GM18858 (cell line): ENCODE measurements at regions not wholly inside any gene's neighbourhood (a gene's known extent, or its start where the extent isn't known, plus 50 kb on each side); places are given as distances from the start of the nearest gene placed in this dataset.

Experiments used
- ATAC-seq: cut with Tn5 transposase; IDR thresholded peaks from one replicate; pipeline ENCODE4 v1.9.1; 2021; ENCODE audit not compliant: unreplicated experiment

DNA sequence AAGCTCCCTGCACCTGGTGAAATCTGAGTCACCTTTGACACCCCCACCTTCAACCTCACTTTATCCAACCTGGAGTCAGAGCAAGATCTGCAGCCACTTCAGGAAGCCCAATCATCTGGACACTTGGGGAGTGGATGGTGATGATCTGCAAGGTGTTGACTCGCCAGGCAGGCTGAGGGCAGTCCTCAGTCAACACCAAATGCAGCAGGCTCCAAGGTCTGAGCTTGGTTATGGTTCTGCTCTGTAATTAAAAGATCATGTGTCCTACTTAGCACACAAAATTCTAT, 446.9 kb downstream of the BRD1 start:
- ATAC-seq = no peak

- no peak for ATAC-seq
Observed at GRCh38 chr22:49380095-49380827, 447.4 kb downstream of the BRD1 start.

DNA sequence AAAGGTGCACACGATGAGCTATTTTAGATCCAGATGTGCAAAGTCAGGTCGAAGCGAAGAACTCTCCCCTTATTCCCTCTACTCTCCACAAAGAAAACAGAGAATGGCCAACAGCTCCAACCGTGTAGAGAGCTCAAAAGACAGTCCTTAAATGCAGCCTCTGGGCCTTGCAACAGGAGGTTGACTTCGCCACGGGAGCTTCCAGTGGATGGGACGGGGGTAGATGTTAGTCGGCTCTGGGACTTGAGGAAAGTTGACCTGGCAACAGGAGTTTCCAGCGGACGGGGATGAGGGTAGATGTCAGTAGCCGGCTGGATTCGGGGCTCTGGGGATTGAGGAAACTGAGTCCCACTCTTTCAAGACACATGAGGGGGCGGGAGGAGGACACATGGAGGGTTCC, 450.4 kb downstream of the BRD1 start:
- no peak for ATAC-seq

DNA sequence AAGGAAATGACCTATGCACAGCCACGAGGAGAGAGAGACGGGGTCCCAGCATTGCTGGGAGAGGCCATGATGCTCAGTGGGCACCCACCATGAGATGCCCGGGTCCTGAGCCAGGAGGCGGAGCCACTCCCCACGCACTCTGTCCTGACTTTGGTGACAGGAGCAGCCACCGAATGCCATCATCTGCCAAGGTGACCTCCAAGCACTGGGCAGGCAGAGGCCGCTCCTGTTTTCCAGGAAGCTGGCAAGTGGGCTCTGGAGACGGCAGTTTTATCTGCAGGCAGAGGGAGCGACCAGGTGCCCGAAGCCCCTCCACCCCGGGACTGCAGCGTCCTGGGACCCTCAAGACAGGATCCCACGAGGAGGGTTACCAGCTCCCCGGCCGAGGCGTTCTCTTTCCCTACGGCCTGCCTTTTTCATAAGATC, 453.9 kb downstream of the BRD1 start:
- no peak for ATAC-seq

GRCh38 chr22:49373289-49373666, 454.4 kb downstream of the BRD1 start:
- ATAC-seq = no peak

DNA sequence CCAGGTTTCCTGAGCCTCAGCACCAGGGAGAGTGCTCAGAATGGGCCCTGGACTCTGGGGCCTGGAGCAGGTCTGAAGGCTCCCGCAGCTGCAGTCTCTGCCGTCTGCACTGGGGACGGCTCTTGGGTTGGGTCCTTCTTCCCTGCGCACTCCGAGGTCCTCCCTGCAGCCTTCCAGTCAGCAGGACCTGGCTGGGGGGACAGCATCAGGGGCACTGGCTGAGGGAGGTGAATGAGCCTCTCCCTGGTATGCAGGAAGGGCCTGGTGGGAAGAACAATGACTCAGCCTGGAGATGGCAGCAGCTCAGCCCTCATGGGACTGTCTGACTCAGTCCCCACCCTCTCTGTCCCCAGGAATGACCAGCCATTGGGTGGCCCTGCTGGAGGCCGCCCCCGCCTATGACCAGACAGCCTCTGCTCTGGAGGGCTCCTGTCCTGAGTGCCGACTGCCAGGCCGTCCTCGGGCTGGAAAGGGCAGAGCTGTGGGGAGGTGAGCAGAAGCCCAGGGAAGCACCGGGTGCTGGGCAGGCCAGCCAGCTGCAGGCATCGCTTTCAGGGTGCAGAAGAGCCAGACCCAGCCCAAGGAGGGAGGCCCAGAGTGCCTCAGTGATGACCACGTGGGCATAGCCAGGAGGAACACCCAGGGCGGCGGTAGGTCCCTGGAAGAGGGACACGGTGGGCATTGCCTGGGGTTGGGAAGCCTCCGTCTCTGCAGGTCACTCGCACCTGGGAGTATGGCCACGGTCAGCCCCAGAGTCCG, 455.0 kb downstream of the BRD1 start:
- no peak for ATAC-seq

DNA sequence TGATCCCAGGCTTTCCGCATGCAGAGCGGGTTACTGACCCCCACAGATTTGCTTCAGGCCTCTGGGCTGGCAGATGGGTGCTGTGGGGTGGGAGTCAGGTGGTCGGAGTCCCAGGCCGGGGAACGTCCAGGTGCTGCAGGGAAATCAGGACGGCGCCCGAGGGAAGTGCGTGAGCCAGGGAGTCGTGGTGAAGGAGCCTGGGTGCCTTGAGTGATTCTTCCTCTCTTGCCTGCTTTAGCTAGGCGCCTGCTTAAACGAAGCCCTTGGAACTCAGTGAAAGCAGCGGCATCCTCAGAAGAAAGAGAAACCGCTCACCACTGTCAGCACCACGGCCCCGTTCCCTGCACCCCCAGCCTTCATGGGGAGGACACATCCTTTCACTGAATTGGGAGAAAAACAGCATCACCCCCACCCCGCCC, 455.6 kb downstream of the BRD1 start:
- ATAC-seq = no peak

- no peak for ATAC-seq
Observed at GRCh38 chr22:49371325-49372110, 456.2 kb downstream of the BRD1 start.

- no peak for ATAC-seq
Observed at GRCh38 chr22:49370627-49371301, 456.9 kb downstream of the BRD1 start.

DNA sequence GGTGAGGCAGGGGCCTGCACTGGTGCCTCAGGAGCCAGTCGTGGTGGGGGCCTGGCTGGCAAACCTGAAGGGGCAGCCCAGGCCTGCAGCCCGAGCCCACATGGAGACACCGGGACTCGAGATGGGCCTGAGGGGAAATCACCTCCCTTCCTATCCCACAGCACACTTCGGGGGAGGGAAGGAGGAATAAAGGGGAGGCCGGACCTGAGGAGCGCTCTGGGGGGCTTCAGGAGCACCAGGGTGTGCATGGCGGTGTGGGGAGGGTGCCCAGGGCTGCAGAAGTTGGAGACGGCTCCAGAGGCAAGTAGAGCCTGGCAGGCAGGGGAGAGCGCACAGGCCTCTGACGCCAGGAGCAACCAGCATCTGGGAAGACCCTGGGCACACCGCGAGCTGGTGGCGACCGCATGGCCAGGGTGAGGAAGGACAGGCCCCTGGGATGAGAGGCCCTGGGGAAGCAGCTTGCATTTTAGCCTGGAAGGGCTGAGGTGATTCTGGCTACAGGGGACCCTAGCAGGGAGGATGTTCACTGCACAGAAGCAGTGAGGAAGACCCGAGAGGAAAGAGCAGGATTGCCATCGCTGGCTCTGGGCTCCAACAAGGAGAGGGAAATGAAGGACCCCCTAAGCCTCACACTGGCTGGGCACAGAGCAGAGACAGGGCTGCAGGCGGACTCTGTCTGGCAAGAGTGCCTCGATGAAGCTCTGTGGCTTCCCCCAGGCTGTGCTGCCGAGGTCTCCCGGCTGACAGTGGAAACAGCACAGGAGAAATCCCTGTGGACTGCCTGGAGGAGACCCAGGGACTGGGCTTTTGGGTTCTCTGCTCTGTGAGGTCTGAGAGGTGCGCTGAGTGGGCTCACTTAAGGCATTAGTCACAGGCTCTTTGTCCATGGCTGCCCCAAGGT, 457.7 kb downstream of the BRD1 start:
- ATAC-seq = no peak

DNA sequence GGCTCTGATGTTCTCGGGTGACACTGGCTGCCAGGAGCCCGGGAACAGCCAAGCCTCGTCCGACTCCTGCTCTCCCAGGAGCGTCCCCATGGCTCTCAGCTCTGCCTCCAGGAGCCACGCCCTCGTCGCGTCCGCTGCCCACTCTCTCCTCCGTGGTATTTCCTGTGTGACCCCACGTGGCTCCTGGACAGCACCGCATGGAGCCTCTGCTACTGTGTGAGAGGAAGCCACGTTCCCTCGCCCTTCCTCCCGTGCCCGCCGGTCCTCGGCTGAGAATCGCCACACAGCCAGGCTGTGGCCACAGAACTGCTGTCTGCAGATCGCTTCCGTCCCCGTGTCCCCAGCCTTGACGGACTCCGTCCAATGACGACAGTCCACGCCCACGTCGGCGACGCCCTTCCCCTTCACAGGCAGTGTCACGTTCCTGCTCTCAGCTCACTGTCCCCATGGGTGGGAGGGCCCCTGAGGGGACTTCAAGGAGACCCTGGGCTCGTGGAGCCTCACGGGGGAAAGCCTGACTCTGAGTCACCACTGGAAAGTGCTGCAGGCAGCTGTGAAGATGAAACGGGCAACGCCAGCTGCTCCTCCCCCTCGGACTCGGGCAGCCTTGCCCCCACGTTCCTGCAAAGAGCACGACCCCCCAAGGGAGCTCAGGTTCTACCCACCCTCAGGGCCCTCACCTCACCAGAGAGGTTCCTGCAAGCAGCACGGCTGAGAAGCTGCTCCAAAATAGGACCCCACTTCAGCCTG, 458.5 kb downstream of the BRD1 start:
- no peak for ATAC-seq

DNA sequence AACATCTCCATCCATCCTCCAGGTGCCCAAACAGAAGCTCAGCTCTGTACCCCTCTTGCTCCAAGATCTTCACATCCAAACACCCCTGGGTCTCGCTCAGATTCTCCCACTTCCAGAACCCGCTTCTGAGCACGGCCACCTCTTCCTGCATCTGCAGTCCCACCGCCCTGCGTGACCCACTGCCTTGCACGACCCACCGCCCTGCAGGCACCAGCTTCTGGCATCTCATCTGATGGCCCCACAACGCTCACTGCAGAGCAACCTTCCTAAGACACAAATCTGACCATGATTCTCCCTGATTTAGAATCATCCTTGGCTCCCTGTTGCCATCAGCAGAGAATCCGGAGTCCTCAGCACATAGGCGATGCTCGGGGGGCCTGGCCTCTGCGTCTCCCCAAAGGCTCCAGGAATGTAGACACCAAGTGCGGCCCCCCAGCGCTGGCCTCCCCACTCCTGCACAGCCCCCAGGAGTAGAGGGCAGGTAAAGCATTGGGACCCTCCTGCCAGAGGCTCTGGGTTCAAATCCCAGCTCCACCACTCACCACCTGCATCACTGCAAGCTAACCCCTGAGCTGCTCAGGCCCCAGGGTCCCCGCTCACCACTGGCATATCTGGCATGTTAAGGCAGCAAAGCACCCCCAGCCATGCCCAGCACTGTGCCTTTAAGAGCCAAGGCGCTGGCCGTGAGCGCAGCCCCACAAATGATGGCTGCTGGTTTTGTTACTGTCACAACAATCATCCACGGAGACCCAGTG, 459.3 kb downstream of the BRD1 start:
- no peak for ATAC-seq

DNA sequence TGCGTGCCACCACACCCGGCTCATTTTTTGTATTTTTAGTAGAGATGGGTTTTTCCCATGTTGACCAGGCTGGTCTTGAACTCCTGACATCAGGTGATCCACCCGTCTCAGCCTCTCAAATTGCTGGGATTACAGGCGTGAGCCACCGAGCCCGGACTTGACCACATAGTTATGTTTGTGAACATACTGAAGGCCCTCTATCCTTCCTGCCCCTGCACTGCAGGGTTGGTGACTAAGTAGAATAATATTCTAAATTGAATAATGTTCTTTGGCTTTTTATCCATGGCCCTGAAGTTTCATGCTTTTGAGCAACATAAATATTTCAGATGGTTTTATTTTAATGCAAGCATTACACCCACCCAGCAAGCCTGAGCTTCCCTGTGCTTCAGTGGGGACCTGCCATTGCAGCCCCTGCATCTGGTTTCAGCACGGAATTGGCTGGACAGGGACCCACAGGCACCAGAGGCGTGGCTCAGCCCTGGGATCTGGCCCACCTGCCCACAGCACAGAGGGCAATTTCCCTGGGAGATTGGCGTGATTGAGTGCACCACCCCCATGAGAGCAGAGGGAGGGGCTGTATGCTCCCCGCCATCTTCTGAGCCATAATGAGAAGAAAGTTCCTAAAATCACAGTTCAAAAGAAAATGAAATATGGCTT, 460.5 kb downstream of the BRD1 start:
- no peak for ATAC-seq

DNA sequence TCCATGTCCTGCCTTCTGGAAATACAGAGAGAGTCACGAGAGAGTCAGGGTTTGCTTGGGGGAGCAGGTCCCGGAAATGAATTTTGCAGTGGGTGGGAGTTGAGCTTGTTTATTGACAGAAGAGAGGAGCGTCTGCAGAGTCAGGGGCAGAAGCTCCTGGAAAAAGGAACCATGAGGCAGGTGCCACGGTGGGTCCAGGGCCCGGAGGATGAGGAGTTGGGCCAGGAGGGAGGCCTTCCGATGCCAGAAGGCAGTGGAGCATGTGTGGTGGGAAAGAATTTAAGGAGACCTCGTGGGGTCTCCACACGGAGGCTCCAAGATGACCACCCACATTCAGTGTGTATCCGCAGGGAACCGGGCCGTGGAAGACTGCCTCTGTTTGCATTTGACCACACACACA, 461.2 kb downstream of the BRD1 start:
- no peak for ATAC-seq

DNA sequence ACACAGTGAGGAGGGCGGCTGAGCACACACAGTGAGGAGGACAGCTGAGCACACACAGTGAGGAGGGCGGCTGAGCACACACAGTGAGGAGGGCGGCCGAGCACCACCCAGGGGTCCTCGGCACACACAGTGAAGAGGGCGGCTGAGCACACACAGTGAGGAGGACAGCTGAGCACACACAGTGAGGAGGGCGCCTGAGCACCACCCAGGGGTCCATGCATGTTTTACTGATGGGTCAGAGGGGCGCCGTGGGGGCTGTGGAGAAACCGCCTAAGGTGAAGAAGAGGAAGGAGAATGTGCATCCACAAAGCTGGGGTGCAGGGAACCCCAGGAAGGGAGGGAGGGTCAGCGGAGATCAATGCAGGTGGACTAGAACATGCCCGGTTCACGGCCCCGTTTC, 461.8 kb downstream of the BRD1 start:
- no peak for ATAC-seq

- no peak for ATAC-seq
Observed at GRCh38 chr22:49365191-49365837, 462.4 kb downstream of the BRD1 start.

DNA sequence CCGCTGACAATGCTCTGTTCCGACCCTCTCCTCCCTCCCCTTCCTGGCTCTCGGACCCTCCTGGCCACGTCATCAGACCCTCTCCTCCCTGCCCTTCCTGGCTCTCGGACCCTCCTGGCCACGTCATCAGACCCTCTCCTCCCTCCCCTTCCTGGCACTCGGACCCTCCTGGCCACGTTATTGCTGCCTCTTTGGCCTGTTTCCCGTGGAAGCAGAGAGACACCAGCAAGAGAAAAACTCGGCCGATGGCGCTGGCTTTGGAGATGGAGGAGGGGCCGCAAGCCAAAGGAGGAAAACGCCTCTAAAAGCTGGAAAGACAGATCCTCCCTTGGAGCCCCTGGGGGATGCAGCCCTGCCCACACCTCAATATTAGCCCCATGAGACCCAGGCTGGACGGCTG, 463.3 kb downstream of the BRD1 start:
- ATAC-seq = no peak
